GM12865 (cell line): ENCODE measurements at regions not wholly inside any gene's neighbourhood (a gene's known extent, or its start where the extent isn't known, plus 50 kb on each side); places are given as distances from the start of the nearest gene placed in this dataset.

ENCODE experiments used
- DNase-seq: peaks from one replicate; pipeline ENCODE4 v3.0.0; 2010; ENCODE audit warnings: low read depth
- H3K4me3 ChIP-seq: 2 replicates; pipeline ENCODE4 v1.5.1; 2011; ENCODE audit warnings: mild to moderate bottlenecking, low read depth, low read length, control low read depth
- CTCF ChIP-seq: IDR thresholded peaks from 2 replicates; pipeline ENCODE4 v1.5.1; 2011; ENCODE audit warnings: low read length, control low read depth, low read depth, inconsistent platforms; ENCODE audit not compliant: insufficient read depth; ENCODE audit errors: missing control alignments

DNA sequence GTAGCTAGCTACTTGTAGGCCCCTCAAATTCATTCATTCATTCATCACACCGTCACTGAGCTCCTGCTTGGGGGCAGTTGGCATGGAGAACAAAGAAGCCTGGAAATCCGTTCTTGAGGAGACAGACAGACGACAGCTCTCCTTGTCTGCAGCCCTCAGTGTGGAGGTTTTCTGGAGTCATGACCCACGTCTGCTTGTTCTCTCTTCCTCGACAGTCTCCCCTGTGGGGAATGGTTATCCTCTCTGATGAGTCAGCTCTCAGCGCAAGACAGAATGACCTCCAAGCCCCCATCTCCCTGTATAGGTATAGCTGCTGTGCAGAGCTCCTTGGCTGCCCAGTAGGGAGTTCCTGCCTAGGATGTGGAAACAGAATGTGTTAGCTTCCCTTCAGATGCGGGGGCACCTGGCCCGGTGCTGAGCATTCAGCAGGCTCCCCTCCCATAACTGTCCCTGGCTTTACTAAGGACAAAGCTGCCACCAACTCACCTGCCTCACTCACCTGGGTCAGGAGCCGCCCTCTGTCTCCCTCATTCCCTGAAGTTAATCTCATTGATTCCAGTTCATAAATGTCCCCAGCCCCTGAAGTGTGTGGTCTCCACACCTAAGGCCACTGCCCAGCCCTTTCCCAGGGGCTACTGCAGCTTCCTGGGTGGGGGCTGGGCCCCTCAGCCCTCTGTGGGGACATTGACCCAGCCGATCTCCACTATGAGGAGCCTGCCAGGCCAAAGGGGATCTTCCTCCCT lies 124.7 kb downstream of the ACKR3 start:
- TF ChIP-seq CTCF, result no peak

GRCh38 chr2:236696834-236697233 lies 127.2 kb downstream of the ACKR3 start:
- H3K4me3 ChIP-seq, result no peak overlapping the region
- DNase-seq, result no peak
- TF ChIP-seq CTCF, result no peak

More for the DNA sequence above, 124.7 kb downstream of the ACKR3 start:
- no peak for DNase-seq
- H3K4me3 ChIP-seq, result no peak overlapping the region

GRCh38 chr2:236698016-236698627 lies 128.5 kb downstream of the ACKR3 start:
- DNase-seq, result no peak
- H3K4me3 ChIP-seq, result no peak overlapping the region
- TF ChIP-seq CTCF, result no peak

DNA sequence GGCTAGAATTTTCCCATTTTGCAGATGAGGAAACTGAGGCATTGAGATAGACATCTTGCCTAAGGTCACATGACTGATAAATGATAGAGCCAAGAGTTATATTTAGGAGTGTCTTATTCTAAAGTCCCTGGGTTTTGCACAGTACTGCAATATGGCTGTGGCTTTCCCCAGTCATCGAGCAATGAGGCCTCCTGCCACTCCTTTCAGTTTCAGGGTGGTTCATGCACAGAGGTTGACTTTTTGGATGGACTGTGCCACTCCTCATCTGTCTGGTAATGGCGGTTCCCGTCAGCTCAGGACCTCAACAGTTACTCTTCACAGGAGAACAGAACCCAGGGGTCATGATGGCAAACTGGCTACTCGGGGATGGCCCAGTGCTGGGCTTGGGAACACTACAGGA lies 131.1 kb downstream of the ACKR3 start:
- H3K4me3 ChIP-seq, result no peak overlapping the region
- no peak for TF ChIP-seq CTCF
- no peak for DNase-seq

DNA sequence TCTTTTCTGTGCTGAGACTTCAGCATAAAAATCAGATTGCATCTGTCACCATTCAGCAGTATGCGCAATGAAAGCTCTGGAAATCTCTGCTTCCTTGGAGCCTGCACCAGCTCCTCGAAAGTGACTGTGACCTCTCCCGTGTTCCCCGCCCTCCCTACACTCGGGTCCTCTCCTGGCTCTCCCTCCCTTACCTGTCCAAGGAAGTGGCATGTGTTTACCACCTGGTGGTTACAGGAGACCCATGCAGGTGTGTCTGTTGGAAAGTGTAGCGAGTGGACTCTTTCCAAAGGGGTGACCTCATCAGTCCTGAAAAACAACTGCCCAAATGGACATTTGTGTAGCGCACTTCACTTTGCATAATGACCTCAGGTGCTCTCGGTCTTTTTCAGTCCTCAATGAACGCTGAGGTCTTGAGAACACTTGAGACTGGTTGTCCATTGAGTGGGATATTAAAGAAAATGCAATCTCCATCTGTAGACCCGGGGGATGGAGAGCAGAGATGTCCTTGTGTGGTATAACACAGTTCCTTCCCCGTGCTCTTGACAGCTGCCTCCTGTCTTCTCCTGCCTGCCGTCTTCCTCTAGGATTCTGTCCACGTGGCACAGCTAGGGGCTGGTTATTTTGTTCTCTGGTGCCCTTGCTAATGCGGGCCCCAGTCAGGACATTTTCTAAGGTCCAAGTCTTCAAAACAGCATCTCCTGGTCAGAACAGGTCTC lies 133.2 kb downstream of the ACKR3 start:
- no peak for DNase-seq
- H3K4me3 ChIP-seq, result no peak overlapping the region
- no peak for TF ChIP-seq CTCF

DNA sequence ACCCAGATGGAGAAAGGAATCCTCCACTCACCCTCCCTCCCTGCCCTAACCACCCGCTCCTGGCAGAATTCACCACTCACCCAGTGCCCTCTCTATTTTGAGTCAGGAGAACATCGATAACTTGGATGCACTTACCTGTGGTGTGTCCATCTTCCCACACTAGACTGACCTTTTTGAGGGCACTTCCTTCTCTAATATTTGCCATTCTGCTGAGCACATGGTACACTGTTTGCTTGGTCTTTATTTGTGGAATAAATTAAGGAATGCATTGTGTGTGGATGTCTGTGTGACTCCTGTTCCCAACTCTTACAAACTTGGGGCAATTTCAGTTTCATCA lies 133.7 kb downstream of the ACKR3 start:
- TF ChIP-seq CTCF, result no peak
- DNase-seq, result no peak
- no peak overlapping the region for H3K4me3 ChIP-seq

- TF ChIP-seq CTCF, result no peak
- no peak for DNase-seq
- H3K4me3 ChIP-seq, result no peak overlapping the region
Measured at GRCh38 chr2:236703906-236704305, 134.3 kb downstream of the ACKR3 start.
